GM18909 (cell line): ENCODE measurements at regions not wholly inside any gene's neighbourhood (a gene's known extent, or its start where the extent isn't known, plus 50 kb on each side); places are given as distances from the start of the nearest gene placed in this dataset.
A peak's percentile ranks its signal among the peaks of the same experiment; 100 is the strongest.

Source experiments
- ATAC-seq: cut with Tn5 transposase; IDR thresholded peaks from one replicate; pipeline ENCODE4 v1.9.1; 2021; ENCODE audit warnings: mild to moderate bottlenecking; ENCODE audit not compliant: unreplicated experiment, poor library complexity

DNA sequence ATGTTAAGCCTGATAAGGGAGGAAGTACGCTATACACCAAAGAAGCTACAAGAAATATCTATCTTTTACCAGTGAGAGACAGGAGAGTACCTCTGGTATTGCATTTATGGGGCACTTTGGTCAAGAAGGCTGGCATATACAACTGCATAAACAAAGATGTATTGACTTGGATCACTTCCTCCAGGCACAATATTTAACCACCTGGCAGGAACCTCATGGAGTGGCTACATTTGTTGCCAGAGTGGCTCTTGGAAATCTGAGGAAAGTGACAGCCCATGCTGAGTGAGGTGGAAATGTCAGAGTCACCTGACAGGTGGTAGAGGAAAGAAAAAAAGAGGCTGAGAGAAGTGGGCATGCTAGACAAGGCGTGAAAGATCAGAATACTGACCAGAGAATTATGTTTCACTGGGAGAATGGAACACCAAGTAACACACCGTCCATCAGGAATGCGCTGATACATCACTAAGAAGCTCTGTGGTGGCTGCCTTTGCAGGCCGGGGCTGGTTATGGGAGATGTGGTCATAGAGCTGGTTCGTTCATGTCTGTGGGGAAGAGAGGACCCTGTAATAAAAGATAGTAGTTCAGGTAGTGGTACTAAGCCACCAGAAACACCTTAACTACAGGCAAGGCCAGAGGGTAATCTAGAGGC, 61.4 kb upstream of the UFL1 start:
- ATAC-seq, result no peak

DNA sequence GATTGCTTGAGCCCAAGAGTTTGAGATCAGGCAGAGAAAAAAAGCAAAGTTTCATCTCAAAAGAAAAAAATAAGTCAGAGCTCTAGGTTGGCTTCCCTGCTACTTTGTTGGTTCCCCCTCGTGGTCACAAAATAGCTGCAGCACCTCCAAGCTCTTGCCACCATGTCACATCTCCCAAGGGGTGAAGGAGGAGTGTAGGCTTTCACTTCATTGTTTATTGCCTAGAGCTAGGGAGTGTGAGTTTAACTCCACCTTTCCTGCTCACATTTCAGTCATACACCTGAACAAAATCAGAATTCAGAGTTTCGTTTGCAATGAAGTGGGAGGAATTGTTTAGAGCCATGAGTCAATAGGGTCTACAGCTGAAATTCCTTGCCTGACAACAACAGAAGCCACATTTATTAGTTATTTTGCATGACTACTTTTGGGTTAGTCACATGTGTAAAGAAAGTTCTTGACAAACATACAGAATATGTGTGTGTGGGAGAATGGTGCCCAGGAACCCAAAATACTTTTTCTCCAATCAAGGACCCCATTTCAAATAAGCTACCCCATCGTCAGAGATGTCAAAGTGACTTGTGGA, 56.2 kb upstream of the UFL1 start:
- ATAC-seq, result peak; percentile 39

DNA sequence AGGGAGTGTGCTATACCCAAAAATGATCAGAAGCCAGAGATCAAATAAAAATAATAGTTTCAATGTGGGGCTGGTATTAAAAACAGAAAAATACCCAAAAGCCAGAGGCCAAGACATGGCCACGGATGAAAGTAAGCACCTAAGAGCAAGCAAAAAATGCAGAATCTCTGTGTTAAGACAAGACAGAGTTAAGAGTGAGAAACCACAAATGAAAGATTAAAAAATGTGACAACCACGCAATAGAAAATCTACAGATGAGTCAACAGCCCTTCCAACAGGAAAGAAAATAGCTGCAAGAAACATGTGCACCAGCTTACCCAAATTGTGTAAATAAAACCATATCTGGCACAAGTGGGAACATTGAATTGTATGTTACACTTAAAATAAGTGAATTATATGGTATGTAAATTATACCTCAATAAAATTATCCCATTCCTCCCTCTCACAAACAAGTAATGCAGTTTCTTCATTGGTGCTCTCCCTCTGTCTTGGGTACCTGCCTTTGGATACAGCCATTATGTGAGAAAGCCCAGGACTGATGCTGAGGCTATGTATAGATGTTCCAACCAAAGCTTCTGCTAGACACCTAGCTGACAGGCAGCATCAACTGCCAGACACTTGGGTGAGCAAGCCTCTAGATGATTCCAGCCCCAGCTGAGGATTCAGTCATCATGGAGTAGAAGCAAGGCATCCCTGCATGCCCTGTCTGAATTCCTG, 55.3 kb upstream of the UFL1 start:
- peak; percentile 78 for ATAC-seq

DNA sequence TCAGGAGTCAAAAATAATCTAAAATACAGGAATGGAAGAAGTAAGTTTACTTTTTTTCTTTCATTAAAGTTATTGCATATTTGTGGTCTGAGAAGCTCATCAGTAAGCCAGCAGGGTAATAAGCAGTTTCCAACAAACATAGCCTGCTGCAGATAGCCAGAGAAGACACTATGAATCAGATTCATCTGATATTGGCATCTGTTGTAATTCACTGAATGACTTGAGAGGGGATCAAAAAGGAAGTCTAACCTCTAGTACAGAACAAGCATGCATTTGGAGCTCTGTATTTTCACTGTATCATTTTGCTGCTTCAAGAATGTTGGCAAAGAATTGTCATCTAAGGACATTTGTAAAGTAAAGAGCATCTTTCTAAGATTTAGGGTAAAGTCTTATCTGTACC, 53.8 kb upstream of the UFL1 start:
- ATAC-seq, result no peak

DNA sequence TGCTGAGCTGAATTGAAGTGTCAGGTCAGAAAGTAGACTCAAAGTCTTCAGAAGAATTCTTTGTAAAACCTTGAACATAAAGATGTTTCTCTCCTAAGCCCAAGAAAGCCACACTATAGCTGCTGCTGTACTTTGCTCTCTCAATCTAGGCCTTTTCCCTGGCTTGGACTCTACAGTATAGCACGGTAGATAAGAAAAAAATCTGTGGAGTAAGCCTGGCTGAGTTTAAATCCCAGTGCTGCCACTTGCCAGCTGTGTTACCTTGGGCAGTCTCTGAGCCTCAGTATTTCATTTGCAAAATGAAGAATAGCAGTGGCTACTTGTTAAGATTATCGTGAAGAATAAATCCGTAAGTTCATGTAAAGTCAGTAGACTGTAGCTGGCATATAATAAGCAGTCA, 53.3 kb upstream of the UFL1 start:
- ATAC-seq, result no peak

- no peak for ATAC-seq
These were observed 52.9 kb upstream of the UFL1 start for GRCh38 chr6:96468681-96469224.

- no peak for ATAC-seq
These were observed 52.3 kb upstream of the UFL1 start for GRCh38 chr6:96469312-96469711.

DNA sequence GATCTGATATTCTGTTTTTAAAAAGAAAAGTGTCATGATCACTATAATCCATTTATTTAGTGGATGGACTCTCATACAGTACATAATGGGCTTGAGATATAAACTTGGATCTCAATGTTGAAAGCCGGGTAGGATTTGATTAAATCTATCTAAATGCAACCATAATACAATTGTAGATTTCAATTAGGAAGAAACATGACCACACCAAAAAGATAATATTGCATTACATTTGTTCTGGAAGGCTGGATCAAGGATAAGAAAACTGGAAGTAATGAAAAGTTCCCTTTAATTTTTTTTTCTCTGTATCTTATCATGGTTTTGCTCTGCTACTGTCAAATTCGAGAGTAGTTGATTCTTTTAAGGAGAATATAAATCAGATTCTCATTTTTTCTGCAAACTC, 51.3 kb upstream of the UFL1 start:
- ATAC-seq, result no peak
